8988T (cell line): ENCODE measurements at regions not wholly inside any gene's neighbourhood (a gene's known extent, or its start where the extent isn't known, plus 50 kb on each side); places are given as distances from the start of the nearest gene placed in this dataset.

ENCODE experiments used
- DNase-seq: peaks from one replicate; pipeline ENCODE4 v3.0.0; 2011

- no peak for DNase-seq
Observed at GRCh38 chrX:20363275-20363674, 96.6 kb upstream of the RPS6KA3 start.

- DNase-seq = no peak
Observed at GRCh38 chrX:20362268-20363267, 95.9 kb upstream of the RPS6KA3 start.

GRCh38 chrX:20361890-20362262 lies 95.2 kb upstream of the RPS6KA3 start:
- no peak for DNase-seq

- DNase-seq = no peak
Observed at GRCh38 chrX:20361081-20361889, 94.6 kb upstream of the RPS6KA3 start.

GRCh38 chrX:20355187-20355586 lies 88.5 kb upstream of the RPS6KA3 start:
- no peak for DNase-seq

GRCh38 chrX:20354505-20354904 lies 87.8 kb upstream of the RPS6KA3 start:
- DNase-seq = no peak

- DNase-seq = no peak
Observed at GRCh38 chrX:20352935-20353336, 86.2 kb upstream of the RPS6KA3 start.

GRCh38 chrX:20352504-20352903 lies 85.8 kb upstream of the RPS6KA3 start:
- no peak for DNase-seq

- DNase-seq = no peak
Observed at GRCh38 chrX:20350596-20350995, 83.9 kb upstream of the RPS6KA3 start.

- DNase-seq = no peak
Observed at GRCh38 chrX:20348139-20348538, 81.4 kb upstream of the RPS6KA3 start.

- DNase-seq = no peak
Observed at GRCh38 chrX:20347481-20347880, 80.8 kb upstream of the RPS6KA3 start.

- no peak for DNase-seq
Observed at GRCh38 chrX:20333672-20334071, 67.0 kb upstream of the RPS6KA3 start.

GRCh38 chrX:20330545-20330944 lies 63.8 kb upstream of the RPS6KA3 start:
- DNase-seq = no peak

GRCh38 chrX:20329435-20329834 lies 62.7 kb upstream of the RPS6KA3 start:
- DNase-seq = no peak

GRCh38 chrX:20325786-20326388 lies 59.2 kb upstream of the RPS6KA3 start:
- no peak for DNase-seq

GRCh38 chrX:20322887-20323286 lies 56.2 kb upstream of the RPS6KA3 start:
- DNase-seq = no peak

GRCh38 chrX:20320461-20321159 lies 53.9 kb upstream of the RPS6KA3 start:
- no peak for DNase-seq

- no peak for DNase-seq
Observed at GRCh38 chrX:20319054-20319453, 52.3 kb upstream of the RPS6KA3 start.

GRCh38 chrX:20317873-20318272 lies 51.2 kb upstream of the RPS6KA3 start:
- DNase-seq = no peak
